GM13976 (cell line): ENCODE measurements at regions not wholly inside any gene's neighbourhood (a gene's known extent, or its start where the extent isn't known, plus 50 kb on each side); places are given as distances from the start of the nearest gene placed in this dataset.
A peak's percentile ranks its signal among the peaks of the same experiment; 100 is the strongest.

Experiments used
- DNase-seq: peaks from one replicate; pipeline ENCODE4 v3.0.0; 2012; ENCODE audit warnings: low spot score
- CTCF ChIP-seq: IDR thresholded peaks from 2 replicates; pipeline ENCODE4 v1.5.1; 2012; ENCODE audit warnings: borderline replicate concordance, mild to moderate bottlenecking; ENCODE audit not compliant: insufficient read depth; ENCODE audit errors: extremely low read depth, missing control alignments, control extremely low read depth
- in situ Hi-C: fragments of 300-500 bp; cut with MboI; formaldehyde crosslinking; loops from one replicate; pipeline ENCODE4 v1.12.0; 2022; ENCODE audit warnings: low sequenced_read_pairs, mixed read lengths, inconsistent platforms; ENCODE audit not compliant: unreplicated experiment

GRCh38 chr18:59063912-59064311, 75.8 kb upstream of the SEC11C start:
- TF ChIP-seq CTCF, result no peak
- DNase-seq, result no peak
- in situ Hi-C loops, result loop anchor here (5.0 to 25.0 kb wide), 2 partner anchors 277 to 552 kb away; no protein-coding TSS in a partner anchor

GRCh38 chr18:59065684-59066083, 74.0 kb upstream of the SEC11C start:
- DNase-seq, result no peak
- in situ Hi-C loops, result loop anchor here (25.0 kb wide), 1 partner anchor 553 kb away; no protein-coding TSS in a partner anchor

DNA sequence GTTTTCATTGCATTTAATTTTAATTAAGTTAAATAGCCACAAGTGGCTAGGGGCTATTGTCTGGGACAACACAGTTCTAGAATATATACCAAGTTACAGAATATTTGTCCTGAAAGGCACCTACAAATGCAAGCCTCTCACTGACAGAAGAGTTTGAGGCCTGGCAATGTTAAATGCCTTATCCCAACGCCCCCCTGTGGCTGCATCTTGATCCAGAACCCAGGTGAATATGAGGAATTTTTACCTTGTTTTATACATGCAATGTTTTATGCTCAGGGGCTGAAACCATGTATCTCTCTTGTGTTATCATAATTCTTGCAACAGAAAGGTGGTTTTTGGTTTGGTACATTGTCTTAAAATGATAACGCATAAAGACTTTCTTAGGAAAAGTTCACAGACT, 71.8 kb upstream of the SEC11C start:
- in situ Hi-C loops, result loop anchor here (25.0 kb wide), 1 partner anchor 556 kb away; no protein-coding TSS in a partner anchor
- no peak for DNase-seq
- TF ChIP-seq CTCF, result peak; percentile 25

More at GRCh38 chr18:59065684-59066083, 74.0 kb upstream of the SEC11C start:
- TF ChIP-seq CTCF, result no peak

GRCh38 chr18:59068276-59069071, 71.2 kb upstream of the SEC11C start:
- no peak for TF ChIP-seq CTCF
- DNase-seq, result no peak
- in situ Hi-C loops, result loop anchor here (25.0 kb wide), 1 partner anchor 556 kb away; no protein-coding TSS in a partner anchor

DNA sequence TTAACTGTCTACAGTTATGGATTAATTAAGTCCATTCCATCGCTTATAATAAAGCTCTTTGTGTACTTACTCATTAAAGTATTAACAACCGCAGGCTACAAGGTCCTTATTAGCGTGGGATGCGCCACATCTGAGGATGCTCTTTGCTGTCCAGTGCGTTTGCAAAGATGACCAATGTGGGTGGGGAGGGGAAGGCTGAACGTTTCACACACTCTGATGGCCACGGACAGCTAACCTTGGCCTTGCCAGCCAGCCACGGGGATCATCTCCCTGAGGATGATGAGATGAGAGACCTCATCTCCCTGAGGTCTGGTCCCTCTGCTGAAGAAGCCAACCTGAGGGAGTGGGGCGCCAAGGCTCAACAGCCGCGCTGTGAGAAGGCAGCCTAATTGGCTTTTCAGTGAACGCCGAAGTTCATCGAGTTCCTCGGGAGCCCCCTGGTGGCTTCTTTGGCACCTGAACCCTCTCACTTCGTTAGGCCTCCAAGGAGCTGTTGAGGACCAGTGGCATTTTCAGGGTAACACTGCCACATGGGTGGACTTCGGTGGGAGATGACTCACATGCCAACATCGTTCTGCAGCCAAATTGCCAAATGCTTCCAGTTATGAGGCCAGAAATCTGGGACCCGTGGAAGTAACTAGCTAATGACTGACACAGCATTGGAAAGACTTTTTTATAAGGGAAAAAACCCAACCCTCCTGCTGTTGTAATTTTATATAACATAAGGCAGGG, 69.3 kb upstream of the SEC11C start:
- in situ Hi-C loops, result loop anchor here (25.0 kb wide), 1 partner anchor 558 kb away; no protein-coding TSS in a partner anchor
- peak; percentile 77 for TF ChIP-seq CTCF
- DNase-seq, result peak; percentile 74

DNA sequence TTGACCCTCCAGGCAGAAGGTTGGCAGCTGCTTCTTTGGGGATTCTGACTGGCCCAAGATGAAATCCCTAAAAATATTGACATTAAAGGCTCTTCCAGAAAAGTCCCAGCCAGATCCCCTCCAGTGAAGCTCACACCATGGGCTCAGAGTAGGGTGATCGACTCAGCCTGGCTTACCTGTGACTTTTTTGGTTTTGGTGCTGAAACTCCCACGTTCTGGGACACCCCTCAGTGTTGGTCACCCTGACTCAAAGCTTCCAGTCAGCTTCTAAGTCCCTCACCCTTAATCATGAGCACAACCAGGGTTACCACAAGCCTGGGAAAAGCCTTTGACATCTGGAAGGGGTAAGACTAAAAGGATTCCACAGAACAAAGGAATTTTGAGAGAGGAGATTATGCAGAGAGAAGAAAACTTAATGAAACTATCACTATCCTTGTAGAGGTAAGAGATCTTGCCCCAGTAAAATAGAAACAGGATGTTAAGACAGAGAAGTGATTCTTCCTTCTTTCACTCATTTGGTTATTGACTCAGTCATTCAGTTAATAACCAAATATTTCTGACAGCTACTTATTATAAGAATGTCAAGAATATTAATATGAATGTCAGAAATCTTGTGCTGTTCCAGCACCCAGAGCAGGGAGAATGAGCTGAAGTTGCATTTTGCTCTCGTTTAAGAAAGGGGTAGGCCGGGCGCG, 66.8 kb upstream of the SEC11C start:
- TF ChIP-seq CTCF, result no peak
- in situ Hi-C loops, result loop anchor here (25.0 kb wide), 1 partner anchor 561 kb away; no protein-coding TSS in a partner anchor
- DNase-seq, result no peak
